HEK293 (cell line): ENCODE measurements at regions not wholly inside any gene's neighbourhood (a gene's known extent, or its start where the extent isn't known, plus 50 kb on each side); places are given as distances from the start of the nearest gene placed in this dataset.

Source experiments
- CTCF ChIA-PET: fragments of 350-600 bp; formaldehyde crosslinking; extraction: SDS; loops from one replicate; lab custom pipeline; 2021; ENCODE audit warnings: antibody characterized with exemption; lab: Yijun Ruan, JAX
- POLR2A ChIA-PET: fragments of 300-600 bp; formaldehyde crosslinking; extraction: SDS; loops from one replicate; lab custom pipeline; 2020; ENCODE audit warnings: antibody characterized with exemption, inconsistent platforms; lab: Yijun Ruan, JAX
- H3K27ac ChIP-seq: fragments of 200-500 bp; sonication (Bioruptor generic); 2 replicates; pipeline ENCODE4 v1.5.1; 2014; ENCODE audit warnings: low read depth, low read length, control low read depth, inconsistent platforms; ENCODE audit errors: extremely low read depth
- H3K36me3 ChIP-seq, 2 experiments: fragments of 200-500 bp in 1 of 2; sonication (Bioruptor generic) in 1 of 2; 1 replicate in 1 of 2; 2 replicates in 1 of 2; pipeline ENCODE4 v1.5.1; 2014 to 2017; ENCODE audit warnings: inconsistent platforms in 2 of 2, low read length in 2 of 2; ENCODE audit not compliant: control insufficient read depth in 2 of 2, insufficient read depth in 1 of 2
- H3K4me1 ChIP-seq: fragments of 200-500 bp; sonication (Bioruptor generic); 2 replicates; pipeline ENCODE4 v1.5.1; 2014; ENCODE audit warnings: mild to moderate bottlenecking, low read length, inconsistent platforms; ENCODE audit not compliant: control insufficient read depth, insufficient read depth
- H3K4me3 ChIP-seq: 2 replicates; pipeline ENCODE4 v1.5.1; 2011; ENCODE audit warnings: low read depth, mild to moderate bottlenecking, control low read depth, low read length, moderate library complexity
- H3K9me3 ChIP-seq: fragments of 200-500 bp; sonication (Bioruptor generic); 2 replicates; pipeline ENCODE4 v1.5.1; 2014; ENCODE audit warnings: low read depth, low read length, inconsistent platforms; ENCODE audit not compliant: control insufficient read depth, insufficient read depth
- FEZF1 ChIP-seq: fragments of 450-650 bp; formaldehyde crosslinking; IDR thresholded peaks from 2 replicates; pipeline ENCODE4 v1.5.1; 2016; ENCODE audit warnings: missing biosample characterization, missing genetic modification characterization
- GLI2 ChIP-seq: fragments of 450-650 bp; formaldehyde crosslinking; IDR thresholded peaks from 2 replicates; pipeline ENCODE4; 2017; ENCODE audit warnings: missing biosample characterization, missing genetic modification characterization, low read depth, borderline replicate concordance
- KLF16 ChIP-seq: fragments of 450-650 bp; formaldehyde crosslinking; IDR thresholded peaks from 2 replicates; pipeline ENCODE4 v1.5.1; 2017; ENCODE audit warnings: missing biosample characterization, missing genetic modification characterization
- KLF8 ChIP-seq: fragments of 450-650 bp; formaldehyde crosslinking; IDR thresholded peaks from 2 replicates; pipeline ENCODE4 v1.5.1; 2016; ENCODE audit warnings: missing biosample characterization, missing genetic modification characterization
- MYNN ChIP-seq: fragments of 450-650 bp; formaldehyde crosslinking; IDR thresholded peaks from 2 replicates; pipeline ENCODE4 v1.5.1; 2016; ENCODE audit warnings: missing biosample characterization, missing genetic modification characterization, borderline replicate concordance
- SCRT1 ChIP-seq: fragments of 450-650 bp; formaldehyde crosslinking; IDR thresholded peaks from 2 replicates; pipeline ENCODE4 v1.5.1; 2016; ENCODE audit warnings: missing biosample characterization, missing genetic modification characterization, borderline replicate concordance
- SP7 ChIP-seq: fragments of 450-650 bp; formaldehyde crosslinking; IDR thresholded peaks from 2 replicates; pipeline ENCODE4 v1.5.1; 2016; ENCODE audit warnings: missing biosample characterization, missing genetic modification characterization
- YY2 ChIP-seq: fragments of 450-650 bp; formaldehyde crosslinking; IDR thresholded peaks from 2 replicates; pipeline ENCODE4 v1.5.1; 2016; ENCODE audit warnings: missing biosample characterization, missing genetic modification characterization
- ZBTB21 ChIP-seq: fragments of 450-650 bp; formaldehyde crosslinking; IDR thresholded peaks from 2 replicates; pipeline ENCODE4 v1.5.1; 2017; ENCODE audit warnings: missing biosample characterization, missing genetic modification characterization
- ZBTB48 ChIP-seq: fragments of 450-650 bp; formaldehyde crosslinking; IDR thresholded peaks from 2 replicates; pipeline ENCODE4 v1.5.1; 2016; ENCODE audit warnings: missing biosample characterization, missing genetic modification characterization
- ZNF146 ChIP-seq: fragments of 450-650 bp; formaldehyde crosslinking; IDR thresholded peaks from 2 replicates; pipeline ENCODE4 v1.5.1; 2016; ENCODE audit warnings: missing biosample characterization, missing genetic modification characterization
- ZNF2 ChIP-seq: fragments of 450-650 bp; formaldehyde crosslinking; IDR thresholded peaks from 2 replicates; pipeline ENCODE4 v1.5.1; 2016; ENCODE audit warnings: missing biosample characterization, missing genetic modification characterization
- ZNF302 ChIP-seq: fragments of 450-650 bp; formaldehyde crosslinking; IDR thresholded peaks from 2 replicates; pipeline ENCODE4 v1.5.1; 2016; ENCODE audit warnings: missing biosample characterization, missing genetic modification characterization, low read depth
- ZNF624 ChIP-seq: fragments of 450-650 bp; formaldehyde crosslinking; IDR thresholded peaks from 2 replicates; pipeline ENCODE4 v1.5.1; 2017; ENCODE audit warnings: missing biosample characterization, missing genetic modification characterization
- TF ChIP-seq, protein P1 (sequence below): fragments of 450-650 bp; formaldehyde crosslinking; optimal IDR thresholded peaks from 2 replicates; pipeline ENCODE3; 2016; ENCODE audit warnings: missing biosample characterization, mild to moderate bottlenecking, missing genetic modification characterization
- TF ChIP-seq, protein P2 (sequence below): fragments of 450-650 bp; formaldehyde crosslinking; IDR thresholded peaks from 2 replicates; pipeline ENCODE4 v1.5.1; 2016; ENCODE audit warnings: missing biosample characterization, missing genetic modification characterization
- TF ChIP-seq, protein P3 (sequence below): fragments of 450-650 bp; formaldehyde crosslinking; IDR thresholded peaks from 2 replicates; pipeline ENCODE4 v1.5.1; 2016; ENCODE audit warnings: missing biosample characterization, missing genetic modification characterization
- TF ChIP-seq, protein P4 (sequence below): fragments of 450-650 bp; formaldehyde crosslinking; IDR thresholded peaks from 2 replicates; pipeline ENCODE4 v1.5.1; 2016; ENCODE audit warnings: missing biosample characterization, missing genetic modification characterization
- TF ChIP-seq, protein P5 (sequence below): fragments of 450-650 bp; formaldehyde crosslinking; IDR thresholded peaks from 2 replicates; pipeline ENCODE4 v1.5.1; 2016; ENCODE audit warnings: missing biosample characterization, missing genetic modification characterization
- TF ChIP-seq, protein P6 (sequence below): fragments of 450-650 bp; formaldehyde crosslinking; IDR thresholded peaks from 2 replicates; pipeline ENCODE4 v1.5.0; 2017; ENCODE audit warnings: missing biosample characterization, missing genetic modification characterization, borderline replicate concordance

DNA sequence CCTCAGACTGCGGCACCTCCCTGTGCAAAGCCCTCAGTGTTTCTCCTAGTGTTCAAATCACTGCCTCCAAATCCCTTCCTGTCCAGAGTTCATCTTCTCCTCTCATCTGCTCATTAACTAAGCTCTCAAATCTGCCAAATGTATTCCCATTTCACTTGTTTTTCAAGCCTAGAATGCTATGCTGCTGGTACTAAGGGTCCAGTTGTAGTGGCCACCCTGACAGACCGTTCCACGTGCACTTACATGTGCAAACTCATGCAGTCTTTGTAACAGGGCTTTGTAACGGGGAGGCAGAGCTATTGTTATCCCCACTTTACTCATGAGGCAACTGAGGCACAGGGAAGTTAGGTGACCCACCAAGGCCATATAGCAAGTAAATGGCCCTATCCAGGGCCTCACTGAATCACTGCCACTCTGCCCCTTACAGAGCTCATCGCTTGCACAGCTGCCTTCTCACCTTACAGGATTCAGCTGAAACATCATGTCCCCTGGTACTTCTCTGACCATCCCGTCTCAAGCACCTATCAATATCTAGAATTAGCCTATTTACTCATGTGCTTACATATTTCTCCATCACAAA is 153.0 kb upstream of the PDE1C start:
- POLR2A ChIA-PET, result no interaction called here
- no peak overlapping the region for H3K27ac ChIP-seq
- TF ChIP-seq, protein P1, sequence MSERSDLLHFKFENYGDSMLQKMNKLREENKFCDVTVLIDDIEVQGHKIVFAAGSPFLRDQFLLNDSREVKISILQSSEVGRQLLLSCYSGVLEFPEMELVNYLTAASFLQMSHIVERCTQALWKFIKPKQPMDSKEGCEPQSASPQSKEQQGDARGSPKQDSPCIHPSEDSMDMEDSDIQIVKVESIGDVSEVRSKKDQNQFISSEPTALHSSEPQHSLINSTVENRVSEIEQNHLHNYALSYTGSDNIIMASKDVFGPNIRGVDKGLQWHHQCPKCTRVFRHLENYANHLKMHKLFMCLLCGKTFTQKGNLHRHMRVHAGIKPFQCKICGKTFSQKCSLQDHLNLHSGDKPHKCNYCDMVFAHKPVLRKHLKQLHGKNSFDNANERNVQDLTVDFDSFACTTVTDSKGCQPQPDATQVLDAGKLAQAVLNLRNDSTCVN (tag by site-specific recombination), result no peak
- TF ChIP-seq SCRT1 (tag by site-specific recombination), result no peak
- TF ChIP-seq KLF16, result no peak
- no peak for TF ChIP-seq YY2
- TF ChIP-seq, protein P2, sequence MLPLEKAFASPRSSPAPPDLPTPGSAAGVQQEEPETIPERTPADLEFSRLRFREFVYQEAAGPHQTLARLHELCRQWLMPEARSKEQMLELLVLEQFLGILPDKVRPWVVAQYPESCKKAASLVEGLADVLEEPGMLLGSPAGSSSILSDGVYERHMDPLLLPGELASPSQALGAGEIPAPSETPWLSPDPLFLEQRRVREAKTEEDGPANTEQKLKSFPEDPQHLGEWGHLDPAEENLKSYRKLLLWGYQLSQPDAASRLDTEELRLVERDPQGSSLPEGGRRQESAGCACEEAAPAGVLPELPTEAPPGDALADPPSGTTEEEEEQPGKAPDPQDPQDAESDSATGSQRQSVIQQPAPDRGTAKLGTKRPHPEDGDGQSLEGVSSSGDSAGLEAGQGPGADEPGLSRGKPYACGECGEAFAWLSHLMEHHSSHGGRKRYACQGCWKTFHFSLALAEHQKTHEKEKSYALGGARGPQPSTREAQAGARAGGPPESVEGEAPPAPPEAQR (tag by site-specific recombination), result no peak
- TF ChIP-seq, protein P3, sequence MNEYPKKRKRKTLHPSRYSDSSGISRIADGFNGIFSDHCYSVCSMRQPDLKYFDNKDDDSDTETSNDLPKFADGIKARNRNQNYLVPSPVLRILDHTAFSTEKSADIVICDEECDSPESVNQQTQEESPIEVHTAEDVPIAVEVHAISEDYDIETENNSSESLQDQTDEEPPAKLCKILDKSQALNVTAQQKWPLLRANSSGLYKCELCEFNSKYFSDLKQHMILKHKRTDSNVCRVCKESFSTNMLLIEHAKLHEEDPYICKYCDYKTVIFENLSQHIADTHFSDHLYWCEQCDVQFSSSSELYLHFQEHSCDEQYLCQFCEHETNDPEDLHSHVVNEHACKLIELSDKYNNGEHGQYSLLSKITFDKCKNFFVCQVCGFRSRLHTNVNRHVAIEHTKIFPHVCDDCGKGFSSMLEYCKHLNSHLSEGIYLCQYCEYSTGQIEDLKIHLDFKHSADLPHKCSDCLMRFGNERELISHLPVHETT (tag by site-specific recombination), result no peak
- TF ChIP-seq ZNF2 (tag by site-specific recombination), result no peak
- TF ChIP-seq ZBTB48 (tag by site-specific recombination), result no peak
- TF ChIP-seq FEZF1 (tag by site-specific recombination), result no peak
- TF ChIP-seq KLF8 (tag by site-specific recombination), result no peak
- TF ChIP-seq GLI2, result no peak
- no peak for TF ChIP-seq ZNF302
- TF ChIP-seq, protein P4, sequence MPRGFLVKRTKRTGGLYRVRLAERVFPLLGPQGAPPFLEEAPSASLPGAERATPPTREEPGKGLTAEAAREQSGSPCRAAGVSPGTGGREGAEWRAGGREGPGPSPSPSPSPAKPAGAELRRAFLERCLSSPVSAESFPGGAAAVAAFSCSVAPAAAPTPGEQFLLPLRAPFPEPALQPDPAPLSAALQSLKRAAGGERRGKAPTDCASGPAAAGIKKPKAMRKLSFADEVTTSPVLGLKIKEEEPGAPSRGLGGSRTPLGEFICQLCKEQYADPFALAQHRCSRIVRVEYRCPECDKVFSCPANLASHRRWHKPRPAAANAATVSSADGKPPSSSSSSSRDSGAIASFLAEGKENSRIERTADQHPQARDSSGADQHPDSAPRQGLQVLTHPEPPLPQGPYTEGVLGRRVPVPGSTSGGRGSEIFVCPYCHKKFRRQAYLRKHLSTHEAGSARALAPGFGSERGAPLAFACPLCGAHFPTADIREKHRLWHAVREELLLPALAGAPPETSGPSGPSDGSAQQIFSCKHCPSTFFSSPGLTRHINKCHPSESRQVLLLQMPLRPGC (tag by site-specific recombination), result no peak
- no peak for TF ChIP-seq ZNF624
- TF ChIP-seq, protein P5, sequence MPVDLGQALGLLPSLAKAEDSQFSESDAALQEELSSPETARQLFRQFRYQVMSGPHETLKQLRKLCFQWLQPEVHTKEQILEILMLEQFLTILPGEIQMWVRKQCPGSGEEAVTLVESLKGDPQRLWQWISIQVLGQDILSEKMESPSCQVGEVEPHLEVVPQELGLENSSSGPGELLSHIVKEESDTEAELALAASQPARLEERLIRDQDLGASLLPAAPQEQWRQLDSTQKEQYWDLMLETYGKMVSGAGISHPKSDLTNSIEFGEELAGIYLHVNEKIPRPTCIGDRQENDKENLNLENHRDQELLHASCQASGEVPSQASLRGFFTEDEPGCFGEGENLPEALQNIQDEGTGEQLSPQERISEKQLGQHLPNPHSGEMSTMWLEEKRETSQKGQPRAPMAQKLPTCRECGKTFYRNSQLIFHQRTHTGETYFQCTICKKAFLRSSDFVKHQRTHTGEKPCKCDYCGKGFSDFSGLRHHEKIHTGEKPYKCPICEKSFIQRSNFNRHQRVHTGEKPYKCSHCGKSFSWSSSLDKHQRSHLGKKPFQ (tag by site-specific recombination), result no peak
- no peak for TF ChIP-seq SP7 (tag by site-specific recombination)
- TF ChIP-seq ZNF146 (tag by site-specific recombination), result no peak
- TF ChIP-seq, protein P6, sequence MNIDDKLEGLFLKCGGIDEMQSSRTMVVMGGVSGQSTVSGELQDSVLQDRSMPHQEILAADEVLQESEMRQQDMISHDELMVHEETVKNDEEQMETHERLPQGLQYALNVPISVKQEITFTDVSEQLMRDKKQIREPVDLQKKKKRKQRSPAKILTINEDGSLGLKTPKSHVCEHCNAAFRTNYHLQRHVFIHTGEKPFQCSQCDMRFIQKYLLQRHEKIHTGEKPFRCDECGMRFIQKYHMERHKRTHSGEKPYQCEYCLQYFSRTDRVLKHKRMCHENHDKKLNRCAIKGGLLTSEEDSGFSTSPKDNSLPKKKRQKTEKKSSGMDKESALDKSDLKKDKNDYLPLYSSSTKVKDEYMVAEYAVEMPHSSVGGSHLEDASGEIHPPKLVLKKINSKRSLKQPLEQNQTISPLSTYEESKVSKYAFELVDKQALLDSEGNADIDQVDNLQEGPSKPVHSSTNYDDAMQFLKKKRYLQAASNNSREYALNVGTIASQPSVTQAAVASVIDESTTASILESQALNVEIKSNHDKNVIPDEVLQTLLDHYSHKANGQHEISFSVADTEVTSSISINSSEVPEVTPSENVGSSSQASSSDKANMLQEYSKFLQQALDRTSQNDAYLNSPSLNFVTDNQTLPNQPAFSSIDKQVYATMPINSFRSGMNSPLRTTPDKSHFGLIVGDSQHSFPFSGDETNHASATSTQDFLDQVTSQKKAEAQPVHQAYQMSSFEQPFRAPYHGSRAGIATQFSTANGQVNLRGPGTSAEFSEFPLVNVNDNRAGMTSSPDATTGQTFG, result no peak
- no peak for TF ChIP-seq ZBTB21 (tag by site-specific recombination)
- no peak for TF ChIP-seq MYNN
- H3K4me1 ChIP-seq, result no peaks in the 10 kb centered on the region
- H3K9me3 ChIP-seq, result no peaks in the 10 kb centered on the region
- H3K36me3 ChIP-seq, result no peaks in the 10 kb centered on the region
- no peak overlapping the region for H3K4me3 ChIP-seq
- CTCF ChIA-PET, result no interaction called here
